Sciatic nerve (tissue), 2 donors: ENCODE measurements at regions not wholly inside any gene's neighbourhood (a gene's known extent, or its start where the extent isn't known, plus 50 kb on each side); places are given as distances from the start of the nearest gene placed in this dataset.

Source experiments
- ATAC-seq: fragments of 200-7000 bp; cut with Tn5 transposase; one replicate; pipeline ENCODE4 v1.9.1; 2020; ENCODE audit warnings: mild to moderate bottlenecking, moderate library complexity
- DNase-seq: peaks from one replicate; pipeline ENCODE4 v3.0.0-alpha.2; 2020; ENCODE audit warnings: low spot score
- intact Hi-C: fragments of 100-400 bp; cut with DNase I; formaldehyde crosslinking; loops from one replicate; pipeline ENCODE4 v1.14.2; 2022
- donor health status: DM: no; HTN: no; CAD: no.
- donor health status: DM: no; HTN: no; CAD: no.

- ATAC-seq = no peak
- no peak for DNase-seq
- intact Hi-C loops = no loop called here
Observed at GRCh38 chr7:25790963-25791362, 361.0 kb upstream of the NFE2L3 start.

GRCh38 chr7:25792586-25792985, 359.4 kb upstream of the NFE2L3 start:
- intact Hi-C loops = no loop called here
- no peak for DNase-seq
- ATAC-seq = no peak

GRCh38 chr7:25795824-25796235, 356.2 kb upstream of the NFE2L3 start:
- ATAC-seq (peak; percentile 82), DNase-seq (no peak)
- intact Hi-C loops = no loop called here

- ATAC-seq = no peak
- intact Hi-C loops = no loop called here
- DNase-seq = no peak
Observed at GRCh38 chr7:25798344-25798743, 353.7 kb upstream of the NFE2L3 start.

GRCh38 chr7:25801214-25801613, 350.8 kb upstream of the NFE2L3 start:
- ATAC-seq (no peak), DNase-seq (no peak)
- intact Hi-C loops = no loop called here

- DNase-seq = no peak
- ATAC-seq = no peak
- intact Hi-C loops = no loop called here
Observed at GRCh38 chr7:25802057-25802456, 349.9 kb upstream of the NFE2L3 start.

GRCh38 chr7:25802473-25802872, 349.5 kb upstream of the NFE2L3 start:
- ATAC-seq (no peak), DNase-seq (no peak)
- intact Hi-C loops = no loop called here

GRCh38 chr7:25803117-25803887, 348.7 kb upstream of the NFE2L3 start:
- ATAC-seq (no peak), DNase-seq (no peak)
- intact Hi-C loops = no loop called here

- intact Hi-C loops = no loop called here
- no peak for DNase-seq
- no peak for ATAC-seq
Observed at GRCh38 chr7:25804154-25804553, 347.8 kb upstream of the NFE2L3 start.

GRCh38 chr7:25805027-25805687, 346.8 kb upstream of the NFE2L3 start:
- intact Hi-C loops = no loop called here
- DNase-seq (no peak), ATAC-seq (no peak)

GRCh38 chr7:25807086-25807611, 344.8 kb upstream of the NFE2L3 start:
- DNase-seq (no peak), ATAC-seq (no peak)
- intact Hi-C loops = no loop called here

GRCh38 chr7:25809441-25809840, 342.6 kb upstream of the NFE2L3 start:
- ATAC-seq = no peak
- intact Hi-C loops = no loop called here

GRCh38 chr7:25812086-25812850, 339.7 kb upstream of the NFE2L3 start:
- ATAC-seq (no peak), DNase-seq (no peak)
- intact Hi-C loops = no loop called here

More at GRCh38 chr7:25809441-25809840, 342.6 kb upstream of the NFE2L3 start:
- DNase-seq = no peak

- ATAC-seq = no peak
- intact Hi-C loops = no loop called here
- no peak for DNase-seq
Observed at GRCh38 chr7:25813381-25813780, 338.6 kb upstream of the NFE2L3 start.

GRCh38 chr7:25815711-25816110, 336.3 kb upstream of the NFE2L3 start:
- intact Hi-C loops = no loop called here
- ATAC-seq = no peak

GRCh38 chr7:25820432-25821040, 331.5 kb upstream of the NFE2L3 start:
- intact Hi-C loops = no loop called here
- DNase-seq (no peak), ATAC-seq (no peak)

More at GRCh38 chr7:25815711-25816110, 336.3 kb upstream of the NFE2L3 start:
- DNase-seq = no peak

GRCh38 chr7:25821225-25821624, 330.8 kb upstream of the NFE2L3 start:
- intact Hi-C loops = no loop called here
- DNase-seq = no peak
- ATAC-seq = no peak

GRCh38 chr7:25822823-25823222, 329.2 kb upstream of the NFE2L3 start:
- ATAC-seq = no peak
- intact Hi-C loops = no loop called here
- no peak for DNase-seq

GRCh38 chr7:25823571-25823970, 328.4 kb upstream of the NFE2L3 start:
- ATAC-seq (no peak), DNase-seq (no peak)
- intact Hi-C loops = no loop called here
